WTC11 (cell line): ENCODE measurements at regions not wholly inside any gene's neighbourhood (a gene's known extent, or its start where the extent isn't known, plus 50 kb on each side); places are given as distances from the start of the nearest gene placed in this dataset.
A peak's percentile ranks its signal among the peaks of the same experiment; 100 is the strongest.

Experiments used
- ATAC-seq: fragments of 200-7000 bp; cut with Tn5 transposase; 2 replicates; pipeline ENCODE4 v1.10.0; 2021; ENCODE audit warnings: mild to moderate bottlenecking, moderate library complexity
- CTCF ChIA-PET: fragments of 300-600 bp; sonication (Branson Sonifier 250); formaldehyde crosslinking; loops from one replicate; lab custom pipeline; 2021; ENCODE audit warnings: antibody characterized with exemption; lab: Charles Lee
- POLR2A ChIA-PET: fragments of 350-600 bp; sonication (Branson Sonifier 250); formaldehyde crosslinking; loops from one replicate; lab custom pipeline; 2021; ENCODE audit warnings: antibody characterized with exemption; lab: Charles Lee
- DNase-seq: peaks from one replicate; pipeline ENCODE4 v3.0.0; 2021; ENCODE audit warnings: low spot score
- H3K27ac Mint-ChIP-seq: 2 replicates; pipeline ENCODE4 v1.8.0; 2021; ENCODE audit warnings: mixed read lengths
- H3K27me3 Mint-ChIP-seq: 2 replicates; pipeline ENCODE4 v1.8.0; 2021; ENCODE audit warnings: low read depth, mild to moderate bottlenecking, moderate library complexity, mixed read lengths
- H3K36me3 Mint-ChIP-seq: 2 replicates; pipeline ENCODE4 v1.8.0; 2021; ENCODE audit warnings: mixed read lengths
- H3K4me1 Mint-ChIP-seq: 2 replicates; pipeline ENCODE4 v1.8.0; 2022; ENCODE audit warnings: mixed read lengths
- H3K4me3 Mint-ChIP-seq: 2 replicates; pipeline ENCODE4 v1.8.0; 2021; ENCODE audit warnings: mild to moderate bottlenecking, moderate library complexity, mixed read lengths
- H3K9me3 Mint-ChIP-seq: 2 replicates; pipeline ENCODE4 v1.8.0; 2021; ENCODE audit warnings: mixed read lengths
- AR ChIP-seq: fragments of 250-450 bp; sonication (Bioruptor Pico); IDR thresholded peaks from 2 replicates; pipeline ENCODE4 v1.9.0; 2021; ENCODE audit warnings: mild to moderate bottlenecking
- CBFB ChIP-seq: sonication (generic); formaldehyde crosslinking; IDR thresholded peaks from 2 replicates; pipeline ENCODE4 v1.8.1; 2022; ENCODE audit warnings: mild to moderate bottlenecking, low read depth, missing genetic modification reagents
- CREM ChIP-seq: sonication (generic); formaldehyde crosslinking; IDR thresholded peaks from 2 replicates; pipeline ENCODE4 v1.8.1; 2022; ENCODE audit warnings: mild to moderate bottlenecking, missing genetic modification reagents, moderate library complexity
- CTCF ChIP-seq: fragments of 200-600 bp; IDR thresholded peaks from 2 replicates; pipeline ENCODE4 v1.8.0; 2022; ENCODE audit warnings: antibody characterized with exemption
- E2F4 ChIP-seq: sonication (generic); formaldehyde crosslinking; IDR thresholded peaks from 2 replicates; pipeline ENCODE4 v1.8.1; 2022; ENCODE audit warnings: low read depth, mild to moderate bottlenecking, moderate library complexity, missing genetic modification reagents, borderline replicate concordance
- EMX1 ChIP-seq: fragments of 250-450 bp; sonication (Bioruptor Pico); IDR thresholded peaks from 2 replicates; pipeline ENCODE4 v1.8.0; 2021; ENCODE audit warnings: mild to moderate bottlenecking
- FOXJ3 ChIP-seq: sonication (generic); formaldehyde crosslinking; IDR thresholded peaks from 2 replicates; pipeline ENCODE4 v1.9.0; 2021; ENCODE audit warnings: missing genetic modification reagents, mild to moderate bottlenecking, borderline replicate concordance
- FOXK1 ChIP-seq: sonication (generic); formaldehyde crosslinking; IDR thresholded peaks from 2 replicates; pipeline ENCODE4 v1.8.0; 2022; ENCODE audit warnings: mild to moderate bottlenecking, moderate library complexity, missing genetic modification reagents
- GABPB1 ChIP-seq: sonication (generic); formaldehyde crosslinking; IDR thresholded peaks from 2 replicates; pipeline ENCODE4 v1.8.1; 2023; ENCODE audit warnings: mild to moderate bottlenecking, missing genetic modification reagents
- IRF1 ChIP-seq: sonication (generic); formaldehyde crosslinking; IDR thresholded peaks from 2 replicates; pipeline ENCODE4 v1.8.0; 2023; ENCODE audit warnings: missing genetic modification reagents
- IRF2 ChIP-seq: sonication (generic); formaldehyde crosslinking; IDR thresholded peaks from 2 replicates; pipeline ENCODE4 v1.8.0; 2022; ENCODE audit warnings: low read depth, missing genetic modification reagents, borderline replicate concordance
- JAZF1 ChIP-seq: fragments of 250-450 bp; sonication (Bioruptor Pico); IDR thresholded peaks from 2 replicates; pipeline ENCODE4 v1.9.0; 2021; ENCODE audit warnings: moderate library complexity, mild to moderate bottlenecking, inconsistent platforms
- NFYB ChIP-seq: sonication (generic); formaldehyde crosslinking; conservative IDR thresholded peaks from 2 replicates; pipeline ENCODE4 v1.8.0; 2022; ENCODE audit warnings: low read depth, missing genetic modification reagents
- NR3C1 ChIP-seq: sonication (generic); formaldehyde crosslinking; conservative IDR thresholded peaks from 2 replicates; pipeline ENCODE4 v1.8.1; 2023; ENCODE audit warnings: low read depth, mild to moderate bottlenecking, missing genetic modification reagents
- RELA ChIP-seq: sonication (generic); formaldehyde crosslinking; IDR thresholded peaks from 2 replicates; pipeline ENCODE4 v1.8.1; 2022; ENCODE audit warnings: missing genetic modification reagents, mild to moderate bottlenecking, borderline replicate concordance
- SMAD3 ChIP-seq: sonication (generic); formaldehyde crosslinking; IDR thresholded peaks from 2 replicates; pipeline ENCODE4 v1.8.0; 2022; ENCODE audit warnings: missing genetic modification reagents, mild to moderate bottlenecking, borderline replicate concordance
- SP1 ChIP-seq: sonication (generic); formaldehyde crosslinking; conservative IDR thresholded peaks from 2 replicates; pipeline ENCODE4 v1.8.1; 2022; ENCODE audit warnings: missing genetic modification reagents
- TEAD1 ChIP-seq: sonication (generic); formaldehyde crosslinking; IDR thresholded peaks from 2 replicates; pipeline ENCODE4 v1.8.0; 2022; ENCODE audit warnings: mild to moderate bottlenecking, missing genetic modification reagents
- ZNF138 ChIP-seq: sonication (generic); formaldehyde crosslinking; conservative IDR thresholded peaks from 2 replicates; pipeline ENCODE4 v1.8.1; 2022; ENCODE audit warnings: mild to moderate bottlenecking, moderate library complexity, missing genetic modification reagents
- ZNF281 ChIP-seq: sonication (generic); formaldehyde crosslinking; IDR thresholded peaks from 2 replicates; pipeline ENCODE4 v1.8.0; 2023; ENCODE audit warnings: mild to moderate bottlenecking, missing genetic modification reagents
- ZNF416 ChIP-seq: fragments of 250-450 bp; sonication (Bioruptor Pico); IDR thresholded peaks from 2 replicates; pipeline ENCODE4 v1.9.0; 2021; ENCODE audit warnings: mild to moderate bottlenecking, inconsistent platforms
- ZNF532 ChIP-seq: fragments of 250-450 bp; sonication (Bioruptor Pico); IDR thresholded peaks from 2 replicates; pipeline ENCODE4 v1.9.0; 2021; ENCODE audit warnings: mild to moderate bottlenecking, borderline replicate concordance
- ZNF671 ChIP-seq: fragments of 250-450 bp; sonication (Bioruptor Pico); IDR thresholded peaks from 2 replicates; pipeline ENCODE4 v1.8.0; 2021; ENCODE audit warnings: mild to moderate bottlenecking

GRCh38 chr4:18556402-18556801, 534.8 kb upstream of the LCORL start:
- Mint-ChIP-seq H3K27ac (no peak overlapping the region), H3K4me1 (peaks cover 16% of the 10 kb centered on the region), H3K36me3 (no peaks in the 10 kb centered on the region), H3K27me3 (no peaks in the 10 kb centered on the region), H3K4me3 (no peak overlapping the region), H3K9me3 (peaks cover 12% of the 10 kb centered on the region)
- POLR2A ChIA-PET, result no interaction called here
- DNase-seq, result no peak
- TF ChIP-seq TEAD1 (CRISPR knock-in tag) (no peak), JAZF1 (CRISPR knock-in tag) (no peak), NR3C1 (no peak), FOXK1 (no peak), IRF1 (CRISPR knock-in tag) (no peak), FOXJ3 (no peak), IRF2 (CRISPR knock-in tag) (no peak), SP1 (CRISPR knock-in tag) (no peak), ZNF671 (CRISPR knock-in tag) (no peak), SMAD3 (CRISPR knock-in tag) (no peak), NFYB (CRISPR knock-in tag) (no peak), CBFB (no peak), ZNF532 (no peak), CREM (CRISPR knock-in tag) (no peak), RELA (no peak), ZNF138 (CRISPR knock-in tag) (no peak)
- CTCF ChIA-PET, result no interaction called here
- ATAC-seq, result peak; percentile 57

GRCh38 chr4:18540349-18540748, 518.8 kb upstream of the LCORL start:
- ATAC-seq (no peak), DNase-seq (no peak)
- ChIA-PET CTCF (no interaction called here), POLR2A (no interaction called here)
- TF ChIP-seq ZNF416 (CRISPR knock-in tag), result no peak
- no peak for TF ChIP-seq GABPB1 (CRISPR knock-in tag)
- no peaks in the 10 kb centered on the region for H3K9me3 Mint-ChIP-seq
- H3K4me3 Mint-ChIP-seq, result no peak overlapping the region
- no peaks in the 10 kb centered on the region for H3K4me1 Mint-ChIP-seq
- no peaks in the 10 kb centered on the region for H3K36me3 Mint-ChIP-seq
- no peak overlapping the region for H3K27ac Mint-ChIP-seq
- no peaks in the 10 kb centered on the region for H3K27me3 Mint-ChIP-seq

- no peaks in the 10 kb centered on the region for H3K27me3 Mint-ChIP-seq
- H3K27ac Mint-ChIP-seq, result no peak overlapping the region
- no peak for ATAC-seq
- no peaks in the 10 kb centered on the region for H3K4me1 Mint-ChIP-seq
- H3K9me3 Mint-ChIP-seq, result no peaks in the 10 kb centered on the region
- ChIA-PET POLR2A (no interaction called here), CTCF (no interaction called here)
- H3K4me3 Mint-ChIP-seq, result no peak overlapping the region
- DNase-seq, result no peak
- H3K36me3 Mint-ChIP-seq, result no peaks in the 10 kb centered on the region
- TF ChIP-seq AR (CRISPR knock-in tag), result no peak
- no peak for TF ChIP-seq CTCF
- TF ChIP-seq EMX1 (CRISPR knock-in tag), result no peak
- TF ChIP-seq E2F4 (CRISPR knock-in tag), result no peak
- no peak for TF ChIP-seq ZNF281 (CRISPR knock-in tag)
These were observed 516.6 kb upstream of the LCORL start for GRCh38 chr4:18538121-18538520.
